SW 1271 (cell line): ENCODE measurements at regions not wholly inside any gene's neighbourhood (a gene's known extent, or its start where the extent isn't known, plus 50 kb on each side); places are given as distances from the start of the nearest gene placed in this dataset.

Experiments used
- DNase-seq, 2 experiments: peaks; one replicate each; lab custom pipeline; 2025; lab: John Stamatoyannopoulos, UW

DNA sequence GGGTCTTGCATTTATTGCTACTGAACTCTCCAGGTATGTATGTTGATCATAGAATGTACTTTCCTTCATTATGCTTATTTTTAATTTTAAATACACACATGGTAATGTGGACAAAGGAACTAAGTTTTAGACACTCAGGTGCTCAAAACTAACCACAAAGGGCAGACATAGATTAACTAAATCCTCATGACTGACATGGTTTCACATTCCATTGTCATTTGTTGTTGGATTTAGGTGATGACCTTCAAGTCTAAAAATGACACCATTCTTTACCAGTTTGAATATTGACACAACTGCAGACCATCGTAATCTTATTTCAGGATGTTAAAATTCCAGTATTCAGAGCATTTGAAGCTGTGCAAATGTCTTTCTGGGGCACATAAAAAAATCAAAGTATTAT is 128.4 kb downstream of the BBS10 start:
- no peak for DNase-seq

DNA sequence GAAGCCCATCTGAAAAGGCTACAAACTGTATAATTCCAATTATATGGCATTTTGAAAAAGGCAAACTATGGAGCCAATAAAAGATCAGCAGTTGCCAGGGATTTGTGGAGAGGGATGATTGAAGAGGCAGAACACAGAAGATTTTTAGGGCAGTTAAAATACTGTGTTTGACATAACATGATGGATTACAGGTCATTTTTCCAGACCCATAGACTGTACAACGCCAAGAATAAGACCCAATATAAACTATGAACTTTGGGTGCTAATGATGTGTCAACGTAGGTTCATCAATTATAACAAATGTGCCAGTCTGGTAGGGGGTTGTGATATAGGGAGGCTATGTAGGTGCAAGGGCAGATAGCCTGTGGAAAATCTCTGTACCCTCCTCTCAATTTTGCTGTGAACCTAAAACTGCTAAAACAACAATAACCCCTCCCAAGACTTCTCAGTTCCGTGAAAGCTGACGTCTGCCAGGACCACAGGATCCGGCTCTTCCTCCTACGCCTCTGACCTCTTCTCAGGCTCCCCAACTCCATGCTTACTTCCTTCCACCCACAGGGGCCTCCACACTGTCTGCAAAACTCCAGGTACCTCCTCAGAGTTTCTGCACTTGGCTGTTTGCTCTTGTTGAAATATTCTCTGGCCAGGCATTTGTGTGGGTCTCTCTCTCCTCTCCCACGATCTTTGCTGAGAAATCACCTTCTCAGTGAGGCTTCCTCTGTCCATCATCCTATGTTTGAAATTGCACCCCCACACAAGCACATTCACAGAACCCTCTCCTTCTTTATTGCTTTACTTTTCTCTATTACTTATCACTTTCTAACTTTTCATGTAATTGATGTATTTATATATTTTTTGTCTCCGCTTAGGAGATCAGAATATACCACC is 131.4 kb downstream of the BBS10 start:
- DNase-seq, result no peak

DNA sequence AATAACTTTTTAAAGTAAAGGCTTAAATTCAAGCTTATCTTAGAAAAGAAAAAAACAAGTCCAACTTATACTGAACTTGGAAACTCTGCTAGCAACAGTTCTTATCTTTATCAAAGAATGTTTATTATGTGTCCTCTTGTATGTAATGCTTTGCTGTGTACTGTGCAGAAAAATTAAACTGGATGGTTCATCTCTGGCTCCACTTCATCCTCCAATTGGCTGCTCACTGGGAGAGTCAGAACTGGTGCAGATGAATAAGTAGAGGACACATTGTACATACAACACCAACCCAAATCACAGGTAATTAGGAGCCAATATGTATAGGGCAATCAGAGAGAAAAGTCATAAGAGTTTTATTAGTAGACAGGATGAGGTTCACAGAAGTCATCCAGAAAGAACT is 123.6 kb upstream of the NAP1L1 start:
- no peak for DNase-seq

DNA sequence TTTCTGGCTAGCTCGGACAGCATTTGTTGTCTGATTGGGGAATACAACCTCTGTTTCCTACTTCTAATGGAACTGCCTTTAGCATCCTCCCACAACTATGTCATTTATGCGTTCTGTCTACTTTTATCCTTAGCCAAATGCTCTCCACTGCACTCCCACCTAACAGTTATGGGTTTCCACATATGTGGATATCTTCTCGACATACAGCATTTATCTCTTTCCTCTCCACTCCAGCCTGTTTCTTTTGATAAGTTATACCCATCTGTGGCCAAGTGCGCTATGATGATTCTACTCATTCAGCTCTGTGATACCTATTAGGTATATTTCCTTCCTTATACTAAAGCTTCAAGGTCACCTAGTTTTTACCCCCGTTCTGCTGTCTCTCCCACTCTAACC is 122.2 kb upstream of the NAP1L1 start:
- DNase-seq, result no peak

DNA sequence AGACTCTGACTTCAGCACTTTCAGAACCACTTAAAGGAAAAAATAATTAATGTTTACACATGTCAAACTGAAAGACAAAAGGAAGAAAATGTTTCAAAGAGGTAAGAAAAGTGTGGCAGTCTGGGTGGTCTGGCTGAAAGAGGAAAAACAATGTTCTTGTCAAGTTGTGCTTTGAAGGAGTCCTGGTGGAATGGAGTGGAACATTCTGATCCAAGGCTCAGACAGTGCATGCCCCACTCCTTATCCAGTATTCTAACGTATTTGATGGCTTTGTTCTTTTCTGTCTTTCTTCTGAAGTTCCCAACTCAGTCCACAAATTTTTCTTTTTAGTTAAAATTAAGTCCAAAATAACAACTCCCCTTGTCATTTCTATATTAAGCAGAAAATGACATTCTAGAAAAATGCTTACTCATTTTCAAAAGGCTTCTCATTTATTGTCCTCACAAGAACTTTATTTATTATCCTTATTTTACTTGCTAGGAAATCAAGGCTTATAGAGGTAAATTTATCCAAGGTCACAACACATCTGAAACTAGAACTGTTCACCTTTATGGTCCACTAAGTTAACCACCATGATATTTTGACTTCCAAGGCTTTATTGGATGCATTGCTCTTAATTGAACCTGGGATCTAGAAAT is 121.7 kb upstream of the NAP1L1 start:
- DNase-seq, result no peak

DNA sequence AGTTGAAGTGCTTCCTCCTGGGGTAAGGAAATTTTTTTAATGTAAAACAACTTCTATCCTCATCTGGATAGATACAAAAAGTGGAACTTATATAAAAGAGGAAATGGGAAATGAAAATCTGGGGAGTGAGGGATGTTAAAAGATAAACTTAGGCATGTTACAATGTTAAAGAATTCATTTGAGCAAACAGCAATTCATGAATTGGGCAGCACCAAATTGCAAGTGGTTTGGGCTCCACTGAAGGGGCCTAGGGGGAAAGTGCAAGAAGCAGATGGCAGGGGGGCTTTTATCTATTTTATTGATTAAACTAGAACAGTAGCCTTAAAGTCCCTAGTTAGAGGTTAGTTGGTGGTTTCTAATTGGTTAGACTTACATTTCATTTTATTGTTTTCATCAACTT is 118.1 kb upstream of the NAP1L1 start:
- no peak for DNase-seq

DNA sequence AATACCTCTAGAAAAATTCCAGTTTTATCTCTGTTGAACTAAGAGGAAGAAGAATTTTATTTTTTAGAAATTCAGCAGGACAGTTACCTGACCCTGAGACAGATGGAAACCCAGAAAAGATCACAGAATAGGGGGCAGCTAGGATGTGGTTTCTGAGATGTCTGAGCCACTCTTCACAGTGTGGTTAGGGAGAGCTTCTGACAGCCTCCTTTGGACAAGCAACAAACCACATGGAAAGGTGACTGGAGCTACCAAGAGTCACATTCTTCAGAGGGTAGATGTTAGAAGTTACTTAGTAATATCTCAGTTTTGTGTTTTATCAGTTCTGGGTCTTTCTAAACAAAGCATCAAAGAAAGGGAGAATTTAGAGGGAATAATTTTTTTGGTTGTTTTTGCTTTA is 117.3 kb upstream of the NAP1L1 start:
- DNase-seq, result no peak

DNA sequence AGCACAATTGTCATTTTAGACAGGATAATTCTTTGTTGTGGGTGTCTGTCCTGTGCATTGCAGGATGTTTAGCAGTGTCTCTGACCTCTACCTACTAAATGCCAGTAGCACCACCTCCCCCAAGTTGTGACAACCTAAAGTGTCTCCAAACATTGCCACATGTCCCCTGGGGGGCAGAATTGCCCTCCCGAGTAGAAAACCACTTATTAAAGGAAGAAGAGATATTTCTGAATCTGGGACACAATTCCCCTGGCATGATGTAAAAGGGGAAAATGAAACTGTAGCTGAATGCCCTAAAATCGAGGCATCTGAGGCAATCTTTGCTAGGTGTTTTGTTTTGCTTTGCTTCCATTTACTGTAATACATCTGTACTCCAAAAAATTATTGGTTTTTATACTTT is 116.8 kb upstream of the NAP1L1 start:
- peak in 1 of 2 experiments; percentile 10 for DNase-seq

DNA sequence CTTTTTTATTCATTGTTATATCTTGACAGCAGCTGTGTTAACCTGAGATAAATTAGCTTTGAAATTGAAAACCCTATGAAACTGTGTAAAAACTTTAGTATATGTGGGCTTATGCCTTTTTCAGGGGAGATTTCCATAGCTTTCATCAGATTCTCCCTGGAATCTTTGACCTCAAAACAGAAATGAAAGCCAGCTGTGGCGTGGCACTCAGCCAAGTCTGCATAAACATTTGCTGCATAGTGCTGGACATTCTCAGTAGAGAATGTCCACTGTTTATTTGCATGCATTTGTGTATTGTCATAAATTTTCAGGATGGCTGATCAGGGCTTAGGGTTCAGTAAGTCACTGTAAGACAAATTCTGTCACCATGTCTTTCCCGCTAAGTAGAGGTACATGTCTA is 115.3 kb upstream of the NAP1L1 start:
- DNase-seq, result no peak

DNA sequence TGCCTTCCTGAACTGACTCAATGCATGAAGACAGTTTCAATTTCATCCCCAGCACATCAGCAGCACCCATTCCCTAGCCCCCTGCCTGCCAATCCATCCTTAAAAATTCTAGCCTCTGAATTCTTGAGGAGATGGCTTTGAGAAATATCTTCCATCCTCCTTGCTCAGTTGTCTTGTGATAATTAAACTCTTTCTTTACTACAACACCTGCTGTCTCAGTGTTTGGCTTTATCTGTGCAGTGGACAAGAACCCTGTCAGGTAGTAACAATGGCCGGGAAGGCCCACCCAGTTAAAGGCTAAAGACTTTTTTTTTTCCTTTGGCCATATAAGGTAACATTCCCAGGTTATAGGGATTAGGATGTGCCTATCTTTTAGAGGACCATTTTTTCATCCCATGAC is 114.4 kb upstream of the NAP1L1 start:
- no peak for DNase-seq

DNA sequence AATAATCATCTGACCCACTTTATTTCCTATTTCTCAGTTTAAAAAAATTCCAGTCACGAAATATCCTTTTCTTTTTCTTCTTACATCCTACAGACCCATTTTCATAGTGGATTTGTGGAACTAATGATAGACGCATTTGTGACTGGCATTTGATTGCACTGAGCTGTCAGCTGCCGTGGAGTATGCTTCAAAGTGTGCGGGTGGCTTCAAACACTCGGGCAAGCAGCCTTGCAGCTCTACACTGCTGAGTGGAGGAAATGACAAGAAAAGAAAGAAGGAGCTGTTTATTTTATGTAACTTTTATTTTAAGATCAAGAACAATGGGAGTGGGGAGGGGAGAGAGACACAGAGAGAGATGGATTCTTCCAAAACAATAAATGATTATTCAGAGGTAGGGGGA is 112.8 kb upstream of the NAP1L1 start:
- DNase-seq, result no peak

DNA sequence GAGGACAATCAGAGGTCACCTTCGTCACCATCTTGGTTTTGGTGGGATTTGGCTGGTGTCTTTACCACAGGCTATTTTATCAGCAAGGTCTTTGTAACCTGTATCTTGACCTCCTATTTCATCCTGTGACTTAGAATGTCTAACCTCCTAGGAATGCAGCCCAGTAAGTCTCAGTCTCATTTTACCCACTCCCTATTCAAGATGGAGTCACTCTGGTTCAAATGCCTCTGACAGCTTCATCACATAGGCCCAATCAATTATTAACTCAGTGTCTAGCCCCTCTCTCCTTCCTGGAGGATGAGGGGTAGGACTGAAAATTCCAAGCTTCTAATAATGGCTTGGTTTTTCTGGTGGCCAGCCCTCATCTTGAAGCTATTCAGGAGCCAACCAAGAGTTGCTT is 111.4 kb upstream of the NAP1L1 start:
- DNase-seq, result no peak

DNA sequence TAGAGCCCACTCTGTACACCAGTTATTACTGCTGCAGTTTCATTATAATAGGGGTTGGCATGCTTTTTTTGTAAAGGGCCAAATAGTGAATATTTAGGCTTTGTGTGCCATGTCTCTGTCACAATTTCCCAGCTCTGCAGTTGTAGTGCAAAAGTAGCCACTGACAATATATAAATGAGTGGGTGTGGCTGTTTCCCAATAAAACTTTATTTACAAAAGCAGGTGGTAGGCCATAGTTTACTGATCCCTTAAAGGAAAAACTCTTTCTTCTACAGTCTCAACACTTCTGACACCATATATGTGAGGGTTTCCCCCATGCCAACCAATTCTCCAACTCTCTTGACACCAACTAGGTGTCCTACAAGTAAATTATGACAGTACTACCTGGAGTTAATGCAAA is 110.2 kb upstream of the NAP1L1 start:
- DNase-seq, result no peak

DNA sequence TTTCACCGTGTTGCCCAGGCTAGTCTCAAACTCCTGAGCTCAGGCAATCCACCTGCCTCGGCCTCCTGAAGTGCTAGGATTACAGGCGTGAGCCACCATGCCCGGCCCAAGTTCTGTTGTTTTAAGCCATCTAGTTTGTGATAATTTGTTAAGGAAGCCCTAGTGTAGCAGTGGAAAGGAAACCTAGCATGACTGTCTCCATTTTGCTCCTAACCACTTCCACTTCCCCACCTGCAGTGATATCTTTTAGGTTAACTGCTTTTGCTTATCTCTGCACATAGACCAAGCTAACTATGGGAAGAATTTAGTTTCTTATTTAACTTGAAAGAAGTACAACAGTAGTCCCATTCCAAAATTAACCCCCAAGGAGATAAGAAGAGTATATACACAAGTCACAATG is 109.5 kb upstream of the NAP1L1 start:
- DNase-seq, result no peak

DNA sequence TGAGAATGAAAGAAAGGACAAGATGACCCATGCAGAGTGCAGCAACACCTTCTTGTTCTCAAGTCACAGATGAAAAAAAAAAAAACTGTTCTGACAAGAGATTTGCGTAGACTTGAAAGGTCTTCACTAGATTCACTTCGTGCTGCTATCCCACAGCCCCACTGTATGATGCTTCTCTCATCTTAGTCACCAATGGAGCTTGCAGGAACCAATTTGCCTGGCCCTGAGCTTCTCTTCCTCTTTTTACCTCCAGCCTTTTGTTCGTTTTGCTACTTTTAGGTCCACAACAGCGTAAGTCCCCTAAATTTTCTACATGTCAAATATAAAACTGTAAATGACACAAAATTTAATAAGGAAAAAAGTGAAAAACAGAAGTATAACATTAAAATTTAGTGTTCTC is 107.9 kb upstream of the NAP1L1 start:
- DNase-seq, result no peak

DNA sequence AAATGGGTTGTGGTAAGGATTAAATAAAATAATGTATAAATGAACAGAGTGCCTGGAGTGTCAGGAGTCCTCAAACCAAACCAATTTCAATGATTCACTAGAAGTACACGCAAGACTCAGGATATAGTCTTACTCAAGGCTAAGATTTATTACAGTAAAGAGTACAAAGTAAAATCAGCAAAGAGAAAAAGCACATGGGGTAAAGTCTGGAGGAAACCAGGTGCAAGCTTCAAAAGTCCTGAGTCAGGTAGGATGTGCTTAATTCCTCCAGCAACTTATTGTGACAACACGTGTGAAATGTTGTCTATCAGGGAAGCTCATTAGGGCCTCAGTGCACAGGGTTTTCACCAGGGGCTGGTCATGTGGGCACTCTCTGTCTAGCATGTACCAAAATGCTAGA is 105.8 kb upstream of the NAP1L1 start:
- DNase-seq, result no peak

DNA sequence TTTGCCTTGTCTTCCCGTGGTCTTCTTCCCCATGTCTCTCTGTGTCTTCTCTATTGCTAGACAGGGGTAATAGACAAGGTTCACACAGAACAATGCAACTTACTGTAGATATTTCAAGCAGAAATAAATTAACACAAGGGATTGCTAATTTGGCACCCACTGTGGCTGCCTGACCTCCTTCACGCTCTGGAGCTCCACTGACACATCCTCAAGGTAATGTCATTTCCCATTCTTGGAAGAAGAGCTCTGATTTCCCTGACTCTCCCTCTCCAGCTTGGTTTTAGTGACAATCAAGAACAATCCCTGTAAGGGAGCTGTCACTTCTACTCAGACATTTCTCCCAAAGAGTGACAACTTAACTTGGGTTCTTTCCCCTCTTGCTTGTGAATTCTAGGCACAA is 105.4 kb upstream of the NAP1L1 start:
- DNase-seq, result no peak

DNA sequence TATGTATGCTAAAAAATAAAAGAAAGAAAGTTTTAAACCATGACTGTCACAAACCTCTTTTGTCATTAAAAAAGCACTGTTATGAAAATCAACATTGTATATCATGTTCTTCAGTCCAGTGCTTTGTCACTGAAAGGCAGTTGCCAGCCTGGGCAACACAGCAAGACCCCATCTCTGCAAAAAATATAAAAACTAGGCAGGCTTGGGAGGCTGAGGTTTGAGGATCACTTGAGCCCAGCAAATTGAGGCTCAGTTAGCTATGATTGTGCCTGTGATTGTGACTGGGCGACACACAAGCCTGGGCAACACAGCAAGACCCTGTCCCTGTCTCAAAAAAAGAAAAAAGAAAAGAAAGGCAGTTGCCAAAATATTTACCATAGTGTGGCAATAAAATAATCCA is 102.7 kb upstream of the NAP1L1 start:
- no peak for DNase-seq

DNA sequence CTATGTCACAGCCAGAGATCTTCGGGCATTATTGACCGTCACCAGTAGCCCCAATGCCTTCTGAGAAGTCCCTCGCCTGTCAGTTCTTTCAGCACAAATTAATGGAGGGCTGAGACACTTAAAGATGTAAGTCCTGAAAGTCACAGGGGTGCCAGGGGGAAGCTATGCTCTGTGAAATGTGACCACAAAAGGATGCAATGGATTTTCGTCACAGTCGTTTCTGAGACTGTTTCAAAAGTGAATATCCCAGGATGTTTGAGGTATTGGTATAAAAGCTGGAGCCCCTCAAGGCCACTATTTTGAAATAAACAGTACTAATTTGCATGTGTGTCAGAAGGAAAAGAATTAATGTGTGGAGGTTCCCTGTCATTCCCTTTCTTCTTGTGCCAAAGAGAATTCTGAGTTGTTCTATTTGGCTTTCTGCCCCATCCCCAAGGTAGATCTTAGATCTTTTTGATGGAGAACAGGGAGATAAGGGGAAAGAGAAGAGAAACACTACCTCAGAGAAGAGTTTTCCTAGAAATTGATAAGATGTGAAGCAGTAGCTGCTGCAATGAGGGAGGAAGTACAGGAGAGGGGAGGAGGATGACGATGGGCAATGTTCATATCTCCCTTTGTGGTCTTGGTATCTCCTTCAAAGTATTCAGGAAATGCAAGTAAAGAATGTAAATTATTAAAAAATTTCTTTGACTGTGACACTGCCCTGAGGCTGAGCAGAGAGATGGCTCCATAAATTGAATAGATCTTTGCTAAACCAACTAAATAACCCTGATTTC is 101.8 kb upstream of the NAP1L1 start:
- DNase-seq, result no peak

DNA sequence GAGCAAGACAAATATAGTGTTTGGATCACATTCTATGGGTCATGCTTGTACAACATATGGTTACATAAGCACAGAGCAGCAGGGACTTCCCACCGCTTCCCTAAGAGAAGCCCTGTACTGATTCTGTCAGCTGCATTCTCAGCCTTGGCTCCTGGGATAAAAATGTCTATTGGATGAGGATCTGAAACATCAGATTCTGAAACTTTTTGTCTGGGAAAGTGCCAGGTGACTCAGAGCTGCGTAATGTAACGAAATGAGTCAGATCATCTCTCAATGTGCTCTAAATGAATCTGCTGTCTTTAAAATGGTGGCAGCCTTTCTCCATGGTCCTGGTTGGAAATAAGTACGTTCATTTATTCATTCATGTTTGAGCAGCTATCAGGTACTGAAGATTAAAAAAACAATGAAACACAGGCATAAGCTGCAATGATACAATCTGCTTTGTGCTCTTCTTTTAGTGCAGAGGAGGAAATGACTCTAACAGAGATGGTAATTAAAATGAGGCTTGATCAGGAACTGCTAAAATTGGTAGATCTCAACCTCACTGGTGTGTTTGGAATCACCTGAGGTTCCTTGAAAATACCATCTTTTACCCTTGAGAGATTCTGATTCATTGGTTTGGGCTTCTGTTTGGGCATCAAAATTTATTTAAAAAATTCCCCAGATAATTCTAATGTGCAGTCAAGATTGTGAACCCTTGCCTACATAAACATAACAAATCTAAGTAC is 99.1 kb upstream of the NAP1L1 start:
- peak; percentile 78 to 93 for DNase-seq

DNA sequence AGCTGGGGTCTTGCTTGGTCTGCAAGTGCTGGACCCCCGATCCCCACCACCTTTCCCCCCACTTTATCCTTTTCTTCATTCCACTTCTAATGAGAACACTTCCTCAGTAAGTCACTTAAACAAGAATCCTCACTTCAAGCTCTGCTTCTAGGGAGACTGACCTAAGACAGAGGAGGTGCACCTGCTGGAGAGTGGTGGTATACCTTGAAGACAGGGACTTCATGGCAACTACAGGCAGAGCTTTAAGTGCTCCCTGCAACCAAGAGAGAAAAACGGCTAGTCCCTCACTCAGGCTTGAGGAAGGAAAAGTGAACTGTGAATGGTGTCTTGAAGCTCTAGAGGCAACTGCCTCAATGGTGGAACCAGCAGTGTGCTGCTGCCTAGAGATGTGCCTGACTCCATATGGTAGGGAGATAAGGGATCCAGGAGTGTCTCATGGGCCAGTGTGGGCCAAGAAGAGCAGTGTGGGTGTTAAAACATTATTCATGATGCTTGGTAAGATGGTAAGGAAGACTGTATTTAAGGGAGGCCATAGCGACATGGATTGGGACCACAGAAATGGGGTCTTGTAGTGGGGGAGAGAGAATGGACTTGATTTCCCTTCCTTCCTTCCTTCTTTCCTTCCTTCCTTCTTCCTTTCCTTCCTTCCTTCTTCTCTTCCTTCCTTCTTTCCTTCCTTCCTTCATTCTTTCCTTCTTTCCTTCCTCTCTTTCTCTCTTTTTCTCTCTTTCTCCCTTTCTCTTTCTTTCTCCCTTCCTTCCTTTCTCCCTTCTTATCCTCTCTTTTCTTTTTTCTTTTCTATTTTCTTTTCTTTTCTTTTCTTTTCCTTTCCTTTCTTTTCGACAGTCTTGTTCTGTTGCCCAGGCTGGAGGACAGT is 96.2 kb upstream of the NAP1L1 start:
- DNase-seq, result no peak
